ENCODE measurements at regions not wholly inside any gene's neighbourhood (a gene's known extent, or its start where the extent isn't known, plus 50 kb on each side); places are given as distances from the start of the nearest gene placed in this dataset.
"Not testable (repeated sequence)": the region's sequence is repeated elsewhere in the genome, so short reads cannot be mapped to it uniquely, and the experiment has no call there.

GRCh38 chr2:163914486-163914885 lies 178.7 kb upstream of the FIGN start:
- H3K4me1 ChIP-seq (ENCODE audit: control extremely low read depth in 1 of 4, control insufficient read depth in 4 of 4, insufficient read depth in 4 of 4, low read length in 3 of 4); H3K27me3 ChIP-seq (replicated peaks in 2 of 5; ENCODE audit: control insufficient read depth in 4 of 5, insufficient read depth in 5 of 5, low read length in 4 of 5); CTCF ChIA-PET; DNase-seq; H3K27ac ChIP-seq (ENCODE audit: insufficient read depth in 1 of 2, low read depth in 1 of 2, low read length in 2 of 2, poor library complexity in 1 of 2, severe bottlenecking in 2 of 2); H3K9me3 ChIP-seq (ENCODE audit: control extremely low read depth in 1 of 5, control insufficient read depth in 4 of 5, insufficient read depth in 2 of 5, low read depth in 1 of 5, low read length in 4 of 5); H3K36me3 ChIP-seq (ENCODE audit: control insufficient read depth in 4 of 4, insufficient read depth in 4 of 4, low read length in 3 of 4); POLR2A ChIA-PET; H3K4me3 ChIP-seq (ENCODE audit: control insufficient read depth in 1 of 7, extremely low read depth in 1 of 7, insufficient read depth in 4 of 7, low read depth in 2 of 7, low read length in 6 of 7): not testable (repeated sequence)
- WGBS (ENCODE audit: insufficient coverage) = 96% methylated on average over 17 of the region's 19 CpGs

- H3K27ac ChIP-seq (ENCODE audit: insufficient read depth in 1 of 2, low read depth in 1 of 2, low read length in 2 of 2, poor library complexity in 1 of 2, severe bottlenecking in 2 of 2); H3K9me3 ChIP-seq (ENCODE audit: control extremely low read depth in 1 of 5, control insufficient read depth in 4 of 5, insufficient read depth in 2 of 5, low read depth in 1 of 5, low read length in 4 of 5); H3K27me3 ChIP-seq (replicated peaks in 2 of 5; ENCODE audit: control insufficient read depth in 4 of 5, insufficient read depth in 5 of 5, low read length in 4 of 5); POLR2A ChIA-PET; DNase-seq; H3K4me1 ChIP-seq (ENCODE audit: control extremely low read depth in 1 of 4, control insufficient read depth in 4 of 4, insufficient read depth in 4 of 4, low read length in 3 of 4); H3K36me3 ChIP-seq (ENCODE audit: control insufficient read depth in 4 of 4, insufficient read depth in 4 of 4, low read length in 3 of 4); H3K4me3 ChIP-seq (ENCODE audit: control insufficient read depth in 1 of 7, extremely low read depth in 1 of 7, insufficient read depth in 4 of 7, low read depth in 2 of 7, low read length in 6 of 7): not testable (repeated sequence)
- 91% methylated on average over 25 of the region's 32 CpGs for WGBS (ENCODE audit: insufficient coverage)
- CTCF ChIA-PET = interaction anchor here (1.0 kb wide), 1 partner anchor 82 kb away, joined by 3 read pairs; no protein-coding TSS in a partner anchor
These were observed 177.7 kb upstream of the FIGN start for GRCh38 chr2:163913532-163913944.

GRCh38 chr2:163909411-163910080 lies 173.7 kb upstream of the FIGN start:
- Histone ChIP-seq H3K4me1 (ENCODE audit: control extremely low read depth in 1 of 4, control insufficient read depth in 4 of 4, insufficient read depth in 4 of 4, low read length in 3 of 4) (no peaks in the 10 kb centered on the region), H3K9me3 (ENCODE audit: control extremely low read depth in 1 of 5, control insufficient read depth in 4 of 5, insufficient read depth in 2 of 5, low read depth in 1 of 5, low read length in 4 of 5) (no peaks in the 10 kb centered on the region), H3K27me3 (replicated peaks in 2 of 5; ENCODE audit: control insufficient read depth in 4 of 5, insufficient read depth in 5 of 5, low read length in 4 of 5) (no peaks in the 10 kb centered on the region), H3K4me3 (ENCODE audit: control insufficient read depth in 1 of 7, extremely low read depth in 1 of 7, insufficient read depth in 4 of 7, low read depth in 2 of 7, low read length in 6 of 7) (no peak overlapping the region), H3K27ac (ENCODE audit: insufficient read depth in 1 of 2, low read depth in 1 of 2, low read length in 2 of 2, poor library complexity in 1 of 2, severe bottlenecking in 2 of 2) (no peak overlapping the region), H3K36me3 (ENCODE audit: control insufficient read depth in 4 of 4, insufficient read depth in 4 of 4, low read length in 3 of 4) (no peaks in the 10 kb centered on the region)
- WGBS (ENCODE audit: insufficient coverage) = 99% methylated on average over 29 of the region's 40 CpGs
- POLR2A ChIA-PET = no interaction called here
- DNase-seq = no peak
- CTCF ChIA-PET = no interaction called here

GRCh38 chr2:163906410-163906809 lies 170.6 kb upstream of the FIGN start:
- POLR2A ChIA-PET = no interaction called here
- no peak for DNase-seq
- CTCF ChIA-PET = no interaction called here
- WGBS (ENCODE audit: insufficient coverage) = no CpG with 5 or more reads among the region's 1 CpG
- no peak overlapping the region for H3K27ac ChIP-seq (ENCODE audit: insufficient read depth in 1 of 2, low read depth in 1 of 2, low read length in 2 of 2, poor library complexity in 1 of 2, severe bottlenecking in 2 of 2)
- no peak overlapping the region for H3K4me3 ChIP-seq (ENCODE audit: control insufficient read depth in 1 of 7, extremely low read depth in 1 of 7, insufficient read depth in 4 of 7, low read depth in 2 of 7, low read length in 6 of 7)
- H3K9me3 ChIP-seq (ENCODE audit: control extremely low read depth in 1 of 5, control insufficient read depth in 4 of 5, insufficient read depth in 2 of 5, low read depth in 1 of 5, low read length in 4 of 5) = no peaks in the 10 kb centered on the region
- H3K27me3 ChIP-seq (replicated peaks in 2 of 5; ENCODE audit: control insufficient read depth in 4 of 5, insufficient read depth in 5 of 5, low read length in 4 of 5) = no peaks in the 10 kb centered on the region
- H3K36me3 ChIP-seq (ENCODE audit: control insufficient read depth in 4 of 4, insufficient read depth in 4 of 4, low read length in 3 of 4) = no peaks in the 10 kb centered on the region
- no peaks in the 10 kb centered on the region for H3K4me1 ChIP-seq (ENCODE audit: control extremely low read depth in 1 of 4, control insufficient read depth in 4 of 4, insufficient read depth in 4 of 4, low read length in 3 of 4)

- Histone ChIP-seq H3K4me1 (ENCODE audit: control extremely low read depth in 1 of 4, control insufficient read depth in 4 of 4, insufficient read depth in 4 of 4, low read length in 3 of 4) (no peaks in the 10 kb centered on the region), H3K36me3 (ENCODE audit: control insufficient read depth in 4 of 4, insufficient read depth in 4 of 4, low read length in 3 of 4) (no peaks in the 10 kb centered on the region), H3K4me3 (ENCODE audit: control insufficient read depth in 1 of 7, extremely low read depth in 1 of 7, insufficient read depth in 4 of 7, low read depth in 2 of 7, low read length in 6 of 7) (no peak overlapping the region), H3K27me3 (replicated peaks in 2 of 5; ENCODE audit: control insufficient read depth in 4 of 5, insufficient read depth in 5 of 5, low read length in 4 of 5) (no peaks in the 10 kb centered on the region), H3K27ac (ENCODE audit: insufficient read depth in 1 of 2, low read depth in 1 of 2, low read length in 2 of 2, poor library complexity in 1 of 2, severe bottlenecking in 2 of 2) (no peak overlapping the region), H3K9me3 (ENCODE audit: control extremely low read depth in 1 of 5, control insufficient read depth in 4 of 5, insufficient read depth in 2 of 5, low read depth in 1 of 5, low read length in 4 of 5) (peaks cover 0 to 13% (median 5%) of the 10 kb centered on the region in 5 experiments)
- DNase-seq = no peak
- ChIA-PET POLR2A (no interaction called here), CTCF (no interaction called here)
- whole genome bisulfite sequencing (ENCODE audit: insufficient coverage) = 88% methylated on average over 2 of the region's 2 CpGs
These were observed 162.0 kb upstream of the FIGN start for GRCh38 chr2:163897799-163898198.

- H3K4me3 ChIP-seq (ENCODE audit: control insufficient read depth in 1 of 7, extremely low read depth in 1 of 7, insufficient read depth in 4 of 7, low read depth in 2 of 7, low read length in 6 of 7); DNase-seq; H3K27ac ChIP-seq (ENCODE audit: insufficient read depth in 1 of 2, low read depth in 1 of 2, low read length in 2 of 2, poor library complexity in 1 of 2, severe bottlenecking in 2 of 2); H3K27me3 ChIP-seq (replicated peaks in 2 of 5; ENCODE audit: control insufficient read depth in 4 of 5, insufficient read depth in 5 of 5, low read length in 4 of 5); H3K4me1 ChIP-seq (ENCODE audit: control extremely low read depth in 1 of 4, control insufficient read depth in 4 of 4, insufficient read depth in 4 of 4, low read length in 3 of 4); CTCF ChIA-PET; H3K36me3 ChIP-seq (ENCODE audit: control insufficient read depth in 4 of 4, insufficient read depth in 4 of 4, low read length in 3 of 4); POLR2A ChIA-PET; H3K9me3 ChIP-seq (ENCODE audit: control extremely low read depth in 1 of 5, control insufficient read depth in 4 of 5, insufficient read depth in 2 of 5, low read depth in 1 of 5, low read length in 4 of 5): not testable (repeated sequence)
- no CpG with 5 or more reads among the region's 1 CpG for WGBS (ENCODE audit: insufficient coverage)
These were observed 157.6 kb upstream of the FIGN start for GRCh38 chr2:163893444-163893843.

- no peak overlapping the region for H3K27ac ChIP-seq (ENCODE audit: insufficient read depth in 1 of 2, low read depth in 1 of 2, low read length in 2 of 2, poor library complexity in 1 of 2, severe bottlenecking in 2 of 2)
- ChIA-PET CTCF (no interaction called here), POLR2A (no interaction called here)
- no peaks in the 10 kb centered on the region for H3K9me3 ChIP-seq (ENCODE audit: control extremely low read depth in 1 of 5, control insufficient read depth in 4 of 5, insufficient read depth in 2 of 5, low read depth in 1 of 5, low read length in 4 of 5)
- 100% methylated on average over 1 of the region's 4 CpGs for WGBS (ENCODE audit: insufficient coverage)
- H3K36me3 ChIP-seq (ENCODE audit: control insufficient read depth in 4 of 4, insufficient read depth in 4 of 4, low read length in 3 of 4) = no peaks in the 10 kb centered on the region
- no peaks in the 10 kb centered on the region for H3K27me3 ChIP-seq (replicated peaks in 2 of 5; ENCODE audit: control insufficient read depth in 4 of 5, insufficient read depth in 5 of 5, low read length in 4 of 5)
- H3K4me3 ChIP-seq (ENCODE audit: control insufficient read depth in 1 of 7, extremely low read depth in 1 of 7, insufficient read depth in 4 of 7, low read depth in 2 of 7, low read length in 6 of 7) = no peak overlapping the region
- DNase-seq = no peak
- no peaks in the 10 kb centered on the region for H3K4me1 ChIP-seq (ENCODE audit: control extremely low read depth in 1 of 4, control insufficient read depth in 4 of 4, insufficient read depth in 4 of 4, low read length in 3 of 4)
These were observed 152.8 kb upstream of the FIGN start for GRCh38 chr2:163888591-163888990.

Measured in common myeloid progenitor, CD34-positive (primary cell).